ENCODE measurements at regions not wholly inside any gene's neighbourhood (a gene's known extent, or its start where the extent isn't known, plus 50 kb on each side); places are given as distances from the start of the nearest gene placed in this dataset.

- TF ChIP-seq POLR2A (IDR thresholded peaks at IDR 0.05) (no peak), CTCF (IDR thresholded peaks at IDR 0.05) (no peak), POLR2AphosphoS5 (IDR thresholded peaks at IDR 0.05) (no peak), EP300 (IDR thresholded peaks at IDR 0.05) (no peak)
- no peaks in the 10 kb centered on the region for H3K27me3 ChIP-seq
- H3K9me3 ChIP-seq = no peaks in the 10 kb centered on the region
Observed at GRCh38 chr15:36458411-36458810, 121.0 kb upstream of the CDIN1 start.

GRCh38 chr15:36465304-36465703 is 114.1 kb upstream of the CDIN1 start:
- H3K9me3 ChIP-seq = no peaks in the 10 kb centered on the region
- no peaks in the 10 kb centered on the region for H3K36me3 ChIP-seq
- H3K27ac ChIP-seq = no peak overlapping the region
- WGBS, 2 donors = 71 to 73% methylated on average over 1 of the region's 1 CpG
- H3K27me3 ChIP-seq = no peaks in the 10 kb centered on the region
- DNase-seq = no peak
- H3K4me3 ChIP-seq = no peak overlapping the region
- H3K4me1 ChIP-seq = peaks cover 0 to 8% (median 0%) of the 10 kb centered on the region in 4 donors
- intact Hi-C loops (cut with DNase I) = no loop called here
- TF ChIP-seq POLR2A (IDR thresholded peaks at IDR 0.05) (no peak), POLR2AphosphoS5 (IDR thresholded peaks at IDR 0.05) (no peak), EP300 (IDR thresholded peaks at IDR 0.05) (no peak), CTCF (IDR thresholded peaks at IDR 0.05) (no peak)

More at GRCh38 chr15:36458411-36458810, 121.0 kb upstream of the CDIN1 start:
- intact Hi-C loops (cut with DNase I) = no loop called here
- H3K4me3 ChIP-seq = no peak overlapping the region
- no peak for DNase-seq
- no peaks in the 10 kb centered on the region for H3K36me3 ChIP-seq
- H3K27ac ChIP-seq = no peak overlapping the region
- H3K4me1 ChIP-seq = no peaks in the 10 kb centered on the region
- 46 to 57% methylated on average over 5 of the region's 5 CpGs for WGBS, 2 donors

- no peak for DNase-seq
- H3K27ac ChIP-seq = peak overlapping the region in 2 of 4 donors; percentile 11 to 34
- 78% methylated on average over 5 of the region's 5 CpGs for WGBS, 2 donors
Observed at GRCh38 chr15:36468746-36469145, 110.7 kb upstream of the CDIN1 start.

GRCh38 chr15:36469311-36469966 is 110.0 kb upstream of the CDIN1 start:
- no peaks in the 10 kb centered on the region for H3K27me3 ChIP-seq
- no peak overlapping the region for H3K4me3 ChIP-seq
- no peaks in the 10 kb centered on the region for H3K36me3 ChIP-seq
- WGBS, 2 donors = 31 to 52% methylated on average over 7 of the region's 7 CpGs
- H3K27ac ChIP-seq = peak overlapping the region in 2 of 4 donors; percentile 11 to 34
- TF ChIP-seq POLR2A (IDR thresholded peaks at IDR 0.05) = no peak
- TF ChIP-seq POLR2AphosphoS5 (IDR thresholded peaks at IDR 0.05) = no peak
- no peak for TF ChIP-seq EP300 (IDR thresholded peaks at IDR 0.05)
- no peak for TF ChIP-seq CTCF (IDR thresholded peaks at IDR 0.05)
- intact Hi-C loops (cut with DNase I) = no loop called here
- no peak for DNase-seq
- H3K9me3 ChIP-seq = no peaks in the 10 kb centered on the region
- peaks cover 0 to 8% (median 0%) of the 10 kb centered on the region in 4 donors for H3K4me1 ChIP-seq

More at GRCh38 chr15:36468746-36469145, 110.7 kb upstream of the CDIN1 start:
- H3K9me3 ChIP-seq = no peaks in the 10 kb centered on the region
- H3K27me3 ChIP-seq = no peaks in the 10 kb centered on the region
- no peak for TF ChIP-seq POLR2A (IDR thresholded peaks at IDR 0.05)
- TF ChIP-seq CTCF (IDR thresholded peaks at IDR 0.05) = no peak
- TF ChIP-seq POLR2AphosphoS5 (IDR thresholded peaks at IDR 0.05) = no peak
- TF ChIP-seq EP300 (IDR thresholded peaks at IDR 0.05) = no peak
- H3K36me3 ChIP-seq = no peaks in the 10 kb centered on the region
- peaks cover 0 to 8% (median 0%) of the 10 kb centered on the region in 4 donors for H3K4me1 ChIP-seq
- intact Hi-C loops (cut with DNase I) = no loop called here
- H3K4me3 ChIP-seq = no peak overlapping the region

DNA sequence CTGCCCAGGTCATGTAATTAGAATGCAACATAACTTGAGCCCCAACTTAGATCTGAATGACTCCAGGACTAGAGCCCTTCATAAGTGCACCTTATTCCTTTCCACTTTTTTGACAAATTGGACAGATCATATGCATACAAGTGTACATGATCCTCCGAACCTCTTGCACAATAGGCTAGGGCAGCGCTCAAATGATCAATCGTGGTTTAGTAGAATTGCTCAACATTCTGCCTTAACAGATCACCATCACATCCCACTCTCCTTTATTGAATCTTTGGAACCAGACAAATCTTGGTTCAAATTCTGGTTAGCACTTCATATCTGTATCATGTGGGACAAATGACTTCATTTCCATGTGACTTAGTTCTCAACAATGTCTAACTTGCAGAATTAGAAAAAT is 106.8 kb upstream of the CDIN1 start:
- DNase-seq = no peak
- intact Hi-C loops (cut with DNase I) = no loop called here
- peaks cover 0 to 8% (median 0%) of the 10 kb centered on the region in 4 donors for H3K4me1 ChIP-seq
- H3K27me3 ChIP-seq = no peaks in the 10 kb centered on the region
- H3K9me3 ChIP-seq = no peaks in the 10 kb centered on the region
- TF ChIP-seq EP300 (IDR thresholded peaks at IDR 0.05) = no peak
- no peak for TF ChIP-seq POLR2AphosphoS5 (IDR thresholded peaks at IDR 0.05)
- TF ChIP-seq POLR2A (IDR thresholded peaks at IDR 0.05) = no peak
- no peak for TF ChIP-seq CTCF (IDR thresholded peaks at IDR 0.05)
- no peak overlapping the region for H3K27ac ChIP-seq
- H3K36me3 ChIP-seq = no peaks in the 10 kb centered on the region
- WGBS, 2 donors = 76 to 95% methylated on average over 3 of the region's 3 CpGs
- H3K4me3 ChIP-seq = no peak overlapping the region
